ENCODE measurements at regions not wholly inside any gene's neighbourhood (a gene's known extent, or its start where the extent isn't known, plus 50 kb on each side); places are given as distances from the start of the nearest gene placed in this dataset.

GRCh38 chrX:63402106-63402505, 51.0 kb upstream of the SPIN4 start:
- H3K9me3 Mint-ChIP-seq, result peaks cover 0 to 12% (median 3%) of the 10 kb centered on the region in 5 donors
- ChIA-PET POLR2A (no interaction called here), CTCF (no interaction called here)
- H3K4me1 ChIP-seq (ENCODE audit: insufficient read depth, low read length), result no peaks in the 10 kb centered on the region
- H3K4me3 ChIP-seq (ENCODE audit: low read length), result no peak overlapping the region
- H3K27ac ChIP-seq (ENCODE audit: low read depth, low read length), result no peak overlapping the region
- peaks cover 0 to 12% of the 10 kb centered on the region in 2 donors for H3K27me3 Mint-ChIP-seq
- H3K9me3 ChIP-seq (ENCODE audit: low read length), result no peaks in the 10 kb centered on the region
- H3K36me3 Mint-ChIP-seq, result peaks cover 0 to 4% (median 0%) of the 10 kb centered on the region in 3 donors
- H3K4me1 Mint-ChIP-seq, result no peaks in the 10 kb centered on the region
- H3K27me3 ChIP-seq (ENCODE audit: insufficient read depth, low read length, poor library complexity, severe bottlenecking), result no peaks in the 10 kb centered on the region
- H3K27ac Mint-ChIP-seq, result no peak overlapping the region
- H3K36me3 ChIP-seq (ENCODE audit: insufficient read depth, low read length), result no peaks in the 10 kb centered on the region
- DNase-seq, result no peak
- no peak overlapping the region for H3K4me3 Mint-ChIP-seq

All from CD8-positive, alpha-beta memory T cell (primary cell).